ENCODE measurements at regions not wholly inside any gene's neighbourhood (a gene's known extent, or its start where the extent isn't known, plus 50 kb on each side); places are given as distances from the start of the nearest gene placed in this dataset.
"Not testable (repeated sequence)": the region's sequence is repeated elsewhere in the genome, so short reads cannot be mapped to it uniquely, and the experiment has no call there.

GRCh38 chr21:13921455-13921854 lies 289.3 kb downstream of the LIPI start:
- not testable (repeated sequence) for H3K4me1 ChIP-seq
- WGBS, 3 donors = 86 to 93% (median 86%) methylated on average over 1 of the region's 1 CpG

GRCh38 chr21:13907385-13907784 lies 297.8 kb downstream of the POTED start:
- DNase-seq; H3K4me1 ChIP-seq; H3K27me3 ChIP-seq (ENCODE audit: insufficient read depth in 3 of 3, low read length in 2 of 3); ATAC-seq; H3K4me3 ChIP-seq; intact Hi-C loops (cut with DNase I); H3K36me3 ChIP-seq (ENCODE audit: insufficient read depth in 1 of 2, low read depth in 1 of 2); H3K9me3 ChIP-seq; H3K27ac ChIP-seq: not testable (repeated sequence)
- WGBS, 3 donors = 54 to 84% (median 62%) methylated on average over 4 to 10 of the region's 10 CpGs

More at GRCh38 chr21:13921455-13921854, 289.3 kb downstream of the LIPI start:
- H3K27me3 ChIP-seq (ENCODE audit: insufficient read depth in 3 of 3, low read length in 2 of 3); H3K9me3 ChIP-seq; H3K27ac ChIP-seq; intact Hi-C loops (cut with DNase I); H3K4me3 ChIP-seq; ATAC-seq; DNase-seq; H3K36me3 ChIP-seq (ENCODE audit: insufficient read depth in 1 of 2, low read depth in 1 of 2): not testable (repeated sequence)

- H3K36me3 ChIP-seq (ENCODE audit: insufficient read depth in 1 of 2, low read depth in 1 of 2); ATAC-seq; H3K4me3 ChIP-seq; H3K9me3 ChIP-seq; H3K4me1 ChIP-seq; H3K27ac ChIP-seq; intact Hi-C loops (cut with DNase I); DNase-seq; H3K27me3 ChIP-seq (ENCODE audit: insufficient read depth in 3 of 3, low read length in 2 of 3): not testable (repeated sequence)
- 74 to 85% (median 79%) methylated on average over 4 of the region's 4 CpGs for WGBS, 3 donors
These were observed 287.1 kb downstream of the POTED start for GRCh38 chr21:13896596-13897247.

GRCh38 chr21:13893617-13894016 lies 284.0 kb downstream of the POTED start:
- H3K4me1 ChIP-seq; ATAC-seq; intact Hi-C loops (cut with DNase I); H3K9me3 ChIP-seq; H3K27ac ChIP-seq; H3K27me3 ChIP-seq (ENCODE audit: insufficient read depth in 3 of 3, low read length in 2 of 3); DNase-seq; H3K36me3 ChIP-seq (ENCODE audit: insufficient read depth in 1 of 2, low read depth in 1 of 2); H3K4me3 ChIP-seq: not testable (repeated sequence)
- 38 to 43% (median 38%) methylated on average over 2 of the region's 2 CpGs for WGBS, 3 donors

- H3K36me3 ChIP-seq (ENCODE audit: insufficient read depth in 1 of 2, low read depth in 1 of 2); H3K27me3 ChIP-seq (ENCODE audit: insufficient read depth in 3 of 3, low read length in 2 of 3); ATAC-seq; H3K9me3 ChIP-seq; H3K4me1 ChIP-seq; H3K27ac ChIP-seq; intact Hi-C loops (cut with DNase I); H3K4me3 ChIP-seq; DNase-seq: not testable (repeated sequence)
- 61 to 72% (median 64%) methylated on average over 4 of the region's 4 CpGs for WGBS, 3 donors
These were observed 283.4 kb downstream of the POTED start for GRCh38 chr21:13893025-13893424.

- H3K27me3 ChIP-seq (ENCODE audit: insufficient read depth in 3 of 3, low read length in 2 of 3); ATAC-seq: not testable (repeated sequence)
- 55 to 72% (median 62%) methylated on average over 4 of the region's 4 CpGs for WGBS, 3 donors
These were observed 282.7 kb downstream of the POTED start for GRCh38 chr21:13892146-13892751.

GRCh38 chr21:13889176-13889575 lies 279.6 kb downstream of the POTED start:
- ATAC-seq; H3K27ac ChIP-seq; intact Hi-C loops (cut with DNase I); H3K27me3 ChIP-seq (ENCODE audit: insufficient read depth in 3 of 3, low read length in 2 of 3); H3K9me3 ChIP-seq; DNase-seq; H3K4me1 ChIP-seq; H3K4me3 ChIP-seq; H3K36me3 ChIP-seq (ENCODE audit: insufficient read depth in 1 of 2, low read depth in 1 of 2): not testable (repeated sequence)
- 70 to 75% (median 70%) methylated on average over 7 of the region's 7 CpGs for WGBS, 3 donors

More at GRCh38 chr21:13892146-13892751, 282.7 kb downstream of the POTED start:
- DNase-seq; H3K9me3 ChIP-seq; H3K4me3 ChIP-seq; H3K4me1 ChIP-seq; H3K36me3 ChIP-seq (ENCODE audit: insufficient read depth in 1 of 2, low read depth in 1 of 2); intact Hi-C loops (cut with DNase I); H3K27ac ChIP-seq: not testable (repeated sequence)

GRCh38 chr21:13883641-13884395 lies 274.2 kb downstream of the POTED start:
- H3K36me3 ChIP-seq (ENCODE audit: insufficient read depth in 1 of 2, low read depth in 1 of 2); H3K4me1 ChIP-seq; H3K27ac ChIP-seq; H3K27me3 ChIP-seq (ENCODE audit: insufficient read depth in 3 of 3, low read length in 2 of 3); H3K9me3 ChIP-seq; intact Hi-C loops (cut with DNase I); ATAC-seq; H3K4me3 ChIP-seq; DNase-seq: not testable (repeated sequence)
- WGBS, 3 donors = 72 to 84% (median 81%) methylated on average over 2 of the region's 2 CpGs

- H3K4me1 ChIP-seq; H3K4me3 ChIP-seq; DNase-seq; intact Hi-C loops (cut with DNase I); H3K27me3 ChIP-seq (ENCODE audit: insufficient read depth in 3 of 3, low read length in 2 of 3); H3K27ac ChIP-seq; H3K9me3 ChIP-seq; H3K36me3 ChIP-seq (ENCODE audit: insufficient read depth in 1 of 2, low read depth in 1 of 2); ATAC-seq: not testable (repeated sequence)
- WGBS, 3 donors = 61 to 79% (median 73%) methylated on average over 4 of the region's 4 CpGs
These were observed 267.9 kb downstream of the POTED start for GRCh38 chr21:13877503-13877902.

- H3K9me3 ChIP-seq; intact Hi-C loops (cut with DNase I); DNase-seq; H3K36me3 ChIP-seq (ENCODE audit: insufficient read depth in 1 of 2, low read depth in 1 of 2); H3K27me3 ChIP-seq (ENCODE audit: insufficient read depth in 3 of 3, low read length in 2 of 3); H3K4me1 ChIP-seq; ATAC-seq; H3K4me3 ChIP-seq; H3K27ac ChIP-seq: not testable (repeated sequence)
These were observed 267.4 kb downstream of the POTED start for GRCh38 chr21:13876999-13877398.

GRCh38 chr21:13874001-13874400 lies 264.4 kb downstream of the POTED start:
- WGBS, 3 donors = 42 to 58% (median 56%) methylated on average over 3 of the region's 3 CpGs

More at GRCh38 chr21:13874001-13874400, 264.4 kb downstream of the POTED start:
- H3K4me3 ChIP-seq; H3K27ac ChIP-seq; ATAC-seq; H3K36me3 ChIP-seq (ENCODE audit: insufficient read depth in 1 of 2, low read depth in 1 of 2); H3K27me3 ChIP-seq (ENCODE audit: insufficient read depth in 3 of 3, low read length in 2 of 3); H3K9me3 ChIP-seq; DNase-seq; intact Hi-C loops (cut with DNase I); H3K4me1 ChIP-seq: not testable (repeated sequence)
